Activated naive CD4-positive, alpha-beta T cell treated with Interleukin-2 at 50 U/mL for 16 hours (primary cell): ENCODE measurements at regions not wholly inside any gene's neighbourhood (a gene's known extent, or its start where the extent isn't known, plus 50 kb on each side); places are given as distances from the start of the nearest gene placed in this dataset.

ENCODE experiments used
- DNase-seq: peaks from one replicate; pipeline ENCODE4 v3.0.0-alpha.2; 2020

GRCh38 chr5:155728857-155729683 lies 597.9 kb upstream of the SGCD start:
- DNase-seq, result no peak

GRCh38 chr5:155729684-155730059 lies 597.3 kb upstream of the SGCD start:
- DNase-seq, result no peak

GRCh38 chr5:155732587-155733376 lies 594.2 kb upstream of the SGCD start:
- no peak for DNase-seq

- DNase-seq, result no peak
Observed at GRCh38 chr5:155733935-155734334, 593.0 kb upstream of the SGCD start.

GRCh38 chr5:155735388-155735787 lies 591.6 kb upstream of the SGCD start:
- no peak for DNase-seq

- DNase-seq, result no peak
Observed at GRCh38 chr5:155738616-155739015, 588.3 kb upstream of the SGCD start.

- no peak for DNase-seq
Observed at GRCh38 chr5:155746367-155747038, 580.5 kb upstream of the SGCD start.

GRCh38 chr5:155750101-155750500 lies 576.9 kb upstream of the SGCD start:
- no peak for DNase-seq

GRCh38 chr5:155750571-155750970 lies 576.4 kb upstream of the SGCD start:
- DNase-seq, result no peak

GRCh38 chr5:155753943-155754581 lies 572.9 kb upstream of the SGCD start:
- no peak for DNase-seq

GRCh38 chr5:155759252-155759651 lies 567.7 kb upstream of the SGCD start:
- DNase-seq, result no peak

- DNase-seq, result no peak
Observed at GRCh38 chr5:155759984-155760383, 567.0 kb upstream of the SGCD start.

- no peak for DNase-seq
Observed at GRCh38 chr5:155761502-155761901, 565.5 kb upstream of the SGCD start.

GRCh38 chr5:155765715-155766114 lies 561.2 kb upstream of the SGCD start:
- DNase-seq, result no peak

- no peak for DNase-seq
Observed at GRCh38 chr5:155767470-155767869, 559.5 kb upstream of the SGCD start.

GRCh38 chr5:155768332-155768731 lies 558.6 kb upstream of the SGCD start:
- DNase-seq, result no peak

GRCh38 chr5:155772009-155772662 lies 554.8 kb upstream of the SGCD start:
- DNase-seq, result no peak

- no peak for DNase-seq
Observed at GRCh38 chr5:155773680-155774079, 553.3 kb upstream of the SGCD start.

- DNase-seq, result no peak
Observed at GRCh38 chr5:155780260-155780659, 546.7 kb upstream of the SGCD start.

- DNase-seq, result no peak
Observed at GRCh38 chr5:155783246-155783645, 543.7 kb upstream of the SGCD start.

GRCh38 chr5:155783791-155784190 lies 543.2 kb upstream of the SGCD start:
- DNase-seq, result no peak

- DNase-seq, result no peak
Observed at GRCh38 chr5:155786108-155786507, 540.9 kb upstream of the SGCD start.

GRCh38 chr5:155792873-155793272 lies 534.1 kb upstream of the SGCD start:
- DNase-seq, result no peak
